Hepatocyte (in vitro differentiated cells): ENCODE measurements at regions not wholly inside any gene's neighbourhood (a gene's known extent, or its start where the extent isn't known, plus 50 kb on each side); places are given as distances from the start of the nearest gene placed in this dataset.

ENCODE experiments used
- CTCF ChIP-seq: fragments of 200-600 bp; sonication (generic); IDR thresholded peaks from 2 replicates; pipeline ENCODE4 v1.5.1; 2016; ENCODE audit warnings: antibody characterized with exemption, mild to moderate bottlenecking; ENCODE audit not compliant: poor library complexity
- EZH2 ChIP-seq: fragments of 200-600 bp; sonication (generic); IDR thresholded peaks from 2 replicates; pipeline ENCODE4 v1.6.1; 2016; ENCODE audit warnings: antibody characterized with exemption, mild to moderate bottlenecking, borderline replicate concordance
- EZH2phosphoT487 ChIP-seq: fragments of 200-600 bp; sonication (generic); IDR thresholded peaks from one replicate; pipeline ENCODE4 v1.6.1; 2018; ENCODE audit warnings: antibody characterized with exemption, mild to moderate bottlenecking, low read depth, moderate library complexity; ENCODE audit not compliant: unreplicated experiment, severe bottlenecking

GRCh38 chr2:12194968-12195367 lies 448.5 kb downstream of the LPIN1 start:
- TF ChIP-seq EZH2phosphoT487 (no peak), CTCF (no peak), EZH2 (no peak)
